HG03432 (cell line): ENCODE measurements at regions not wholly inside any gene's neighbourhood (a gene's known extent, or its start where the extent isn't known, plus 50 kb on each side); places are given as distances from the start of the nearest gene placed in this dataset.

ENCODE experiments used
- ATAC-seq: cut with Tn5 transposase; IDR thresholded peaks from one replicate; pipeline ENCODE4 v1.9.1; 2021; ENCODE audit warnings: mild to moderate bottlenecking, moderate library complexity; ENCODE audit not compliant: unreplicated experiment

DNA sequence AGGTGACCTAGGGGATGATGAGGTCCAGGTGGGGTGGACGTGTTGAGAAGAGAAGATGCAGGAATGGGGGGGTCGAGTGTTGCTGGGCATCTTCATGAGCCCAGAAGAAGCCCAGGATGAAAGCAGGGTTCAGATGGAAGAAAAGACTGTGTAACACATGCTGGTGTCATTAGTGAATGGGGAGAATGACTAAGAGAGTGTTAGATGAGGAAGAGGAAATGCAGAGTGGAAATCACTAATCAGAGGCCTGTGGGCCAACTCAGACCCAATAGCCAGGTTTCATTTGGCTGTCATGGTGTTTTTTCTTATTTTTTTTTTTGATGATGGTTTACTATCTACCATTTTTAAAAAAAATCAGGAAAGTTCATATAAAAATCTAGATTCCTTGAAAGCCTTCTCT is 180.8 kb upstream of the CAMK1G start:
- no peak for ATAC-seq

DNA sequence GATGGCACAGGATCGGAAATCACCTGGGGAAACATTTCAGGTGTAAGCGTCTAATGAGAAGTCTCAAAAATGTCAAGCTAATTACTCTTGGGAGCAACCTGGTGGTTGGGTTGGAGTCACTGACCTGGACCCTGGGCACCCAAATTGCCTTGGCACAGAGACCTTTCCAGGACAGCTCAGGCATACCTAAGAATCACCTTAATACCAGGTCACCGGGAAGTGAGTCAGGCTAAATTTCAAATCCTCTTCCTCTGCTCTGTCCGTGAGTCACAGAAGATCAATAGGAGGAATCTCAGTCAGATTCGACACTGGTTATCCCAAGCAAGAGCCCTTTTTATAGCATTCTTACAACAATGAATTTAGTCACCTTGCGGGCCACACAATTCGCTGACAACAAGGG is 179.6 kb upstream of the CAMK1G start:
- ATAC-seq, result no peak

DNA sequence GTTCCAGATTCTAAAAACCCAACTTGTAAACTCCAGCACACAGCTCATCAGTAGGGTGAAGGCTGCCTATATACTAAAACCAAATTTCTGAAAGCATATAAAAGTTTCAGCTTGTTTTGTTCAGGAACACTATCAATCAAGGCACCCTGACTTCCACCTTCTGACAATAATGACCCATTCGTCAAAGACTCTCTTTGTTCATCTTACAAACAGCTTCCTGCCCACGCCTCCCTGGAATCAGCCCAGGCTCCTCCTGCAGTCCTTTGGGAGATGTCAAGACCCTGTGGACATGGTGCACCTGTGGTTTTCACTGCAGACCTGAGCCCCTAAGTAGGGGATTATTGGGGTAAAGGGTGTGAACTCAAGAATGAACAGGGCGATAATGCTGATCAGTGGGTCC is 178.9 kb upstream of the CAMK1G start:
- no peak for ATAC-seq

DNA sequence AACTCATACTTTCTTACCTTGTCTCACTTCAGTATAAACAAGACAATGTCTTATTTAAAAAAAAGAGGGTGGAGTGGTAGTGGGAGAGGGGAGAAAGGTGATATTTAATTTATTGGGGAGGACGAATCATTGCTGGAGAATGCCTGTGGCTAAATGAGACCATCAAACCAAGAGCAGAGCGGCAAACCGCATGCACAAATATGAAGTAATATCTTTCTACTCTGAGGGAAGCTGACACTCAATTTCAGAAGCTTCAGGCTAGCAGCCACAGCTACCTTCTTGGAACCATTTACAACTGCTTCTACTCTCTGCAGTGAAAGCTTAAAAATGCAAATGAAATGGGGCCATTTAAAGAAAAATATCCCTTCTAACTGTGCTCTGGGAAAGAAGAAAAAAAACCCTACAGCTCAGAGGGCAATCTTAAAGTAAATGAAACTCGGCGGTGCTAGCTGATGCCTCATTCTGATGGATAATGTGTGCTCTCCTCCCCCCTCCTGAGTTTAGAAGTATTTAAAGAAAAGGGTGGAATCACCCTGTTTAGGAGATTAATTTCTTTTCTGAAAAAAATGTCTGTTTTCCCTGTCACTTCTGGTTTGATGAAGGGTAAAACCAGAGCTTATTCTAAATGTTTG is 178.2 kb upstream of the CAMK1G start:
- ATAC-seq, result no peak

DNA sequence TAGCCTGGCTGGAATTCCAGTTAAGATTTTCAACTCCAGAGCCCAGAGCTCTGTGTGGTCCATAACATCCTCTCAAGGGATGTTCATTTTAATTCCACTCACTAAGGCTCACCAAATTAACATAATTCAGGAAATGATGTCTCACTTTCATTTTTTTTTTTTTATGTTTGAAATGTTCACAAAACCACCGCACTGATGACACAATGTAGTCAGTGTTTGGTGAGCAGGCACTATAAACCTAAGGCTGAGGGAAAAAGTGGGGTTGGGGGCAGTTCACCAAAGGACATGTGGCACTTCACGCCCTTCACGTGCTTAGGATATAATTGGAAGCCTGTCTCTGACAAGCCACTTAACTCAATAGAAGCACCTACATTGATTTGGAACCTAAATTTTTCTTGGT is 177.3 kb upstream of the CAMK1G start:
- no peak for ATAC-seq

DNA sequence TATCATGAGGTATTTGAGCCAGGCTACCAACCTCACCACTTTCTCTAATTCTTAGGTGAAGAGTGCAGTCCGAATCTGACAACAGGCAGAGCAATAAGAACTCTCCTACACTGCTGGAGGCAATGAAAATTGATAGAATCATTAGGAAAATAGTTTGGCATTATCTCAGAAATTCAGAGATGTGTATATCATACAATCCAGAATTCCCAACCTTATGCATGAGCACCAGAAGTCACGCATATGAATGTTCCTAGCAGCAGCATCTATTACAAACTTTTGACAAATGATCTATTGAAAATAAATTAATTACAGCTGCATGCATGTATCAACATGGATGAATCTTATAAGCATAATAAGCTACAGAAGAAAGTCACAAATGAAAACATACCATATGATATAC is 176.9 kb upstream of the CAMK1G start:
- no peak for ATAC-seq

DNA sequence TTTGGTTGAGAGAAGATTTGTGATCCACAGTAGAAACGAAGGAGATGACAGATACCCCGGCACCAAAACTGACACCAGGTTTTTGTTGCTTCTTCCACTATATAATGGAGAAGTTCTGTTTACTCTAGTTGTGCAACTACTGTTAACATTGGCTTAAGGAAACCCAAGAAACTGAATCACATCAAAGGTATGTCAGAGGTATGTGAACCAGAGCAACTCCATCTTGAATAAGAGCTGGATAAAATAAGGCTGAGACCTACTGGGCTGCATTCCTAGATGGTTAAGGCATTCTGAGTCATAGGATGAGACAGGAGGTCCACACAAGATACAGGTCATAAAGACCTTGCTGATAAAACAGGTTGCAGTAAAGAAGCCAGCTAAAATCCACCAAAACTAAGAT is 173.7 kb upstream of the CAMK1G start:
- ATAC-seq, result no peak

DNA sequence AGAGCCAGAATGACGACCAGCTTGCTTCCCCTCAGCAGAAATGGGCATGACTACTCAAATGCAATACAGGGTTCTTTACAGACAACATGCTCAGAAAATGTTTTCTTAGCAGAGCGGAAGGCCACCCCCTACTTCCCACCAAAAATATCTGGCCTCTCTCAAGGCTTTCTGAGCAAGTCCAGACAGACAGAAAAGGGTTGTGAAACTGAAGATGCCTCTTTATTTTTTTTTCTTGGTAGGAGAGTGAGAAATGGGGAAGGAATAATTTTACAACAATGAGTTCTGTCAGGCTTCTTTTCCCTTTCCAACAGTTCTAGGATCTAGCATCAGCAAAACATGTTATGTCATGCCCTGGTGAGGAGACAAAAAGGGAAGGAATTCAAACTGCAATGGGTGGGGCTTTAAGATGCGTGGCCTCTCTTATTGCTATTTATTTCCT is 172.0 kb upstream of the CAMK1G start:
- no peak for ATAC-seq

DNA sequence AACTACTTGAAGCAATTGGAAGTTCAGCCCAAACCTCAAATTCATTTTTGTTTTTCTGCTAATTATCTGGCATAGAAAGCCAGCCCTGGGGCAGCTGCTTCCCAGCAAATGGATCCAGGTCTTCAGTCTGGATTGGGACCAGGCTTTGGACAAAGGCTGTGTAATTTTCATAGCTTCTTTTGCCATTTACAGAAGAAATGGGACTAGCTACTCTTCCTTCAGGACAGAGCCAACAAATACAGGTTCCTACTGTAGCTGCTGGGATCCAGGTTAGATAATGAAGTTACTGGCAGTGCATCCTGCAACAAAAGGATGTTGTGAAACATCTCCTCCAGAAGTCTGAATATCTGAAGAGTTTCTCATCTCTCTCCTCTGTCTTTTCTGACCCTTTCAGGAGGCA is 171.5 kb upstream of the CAMK1G start:
- ATAC-seq, result no peak

DNA sequence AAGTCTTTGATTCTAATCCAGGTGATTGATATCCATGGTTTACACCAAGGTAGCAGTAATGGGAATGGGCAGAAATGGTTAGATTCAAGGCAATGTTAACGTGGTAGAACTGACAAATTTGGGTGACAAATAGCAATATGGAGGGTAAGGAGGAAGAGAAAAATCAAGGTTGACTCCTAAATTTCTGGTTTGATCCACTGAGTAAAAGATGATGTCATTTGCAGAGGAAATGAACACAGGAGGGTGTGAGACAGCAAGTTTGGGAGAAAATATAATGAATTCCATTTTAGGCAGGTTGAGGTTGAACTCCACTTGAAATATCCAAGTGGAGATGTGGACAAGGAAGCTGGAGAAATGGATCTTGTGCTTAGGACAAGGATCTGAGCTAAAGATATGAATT is 170.9 kb upstream of the CAMK1G start:
- no peak for ATAC-seq

DNA sequence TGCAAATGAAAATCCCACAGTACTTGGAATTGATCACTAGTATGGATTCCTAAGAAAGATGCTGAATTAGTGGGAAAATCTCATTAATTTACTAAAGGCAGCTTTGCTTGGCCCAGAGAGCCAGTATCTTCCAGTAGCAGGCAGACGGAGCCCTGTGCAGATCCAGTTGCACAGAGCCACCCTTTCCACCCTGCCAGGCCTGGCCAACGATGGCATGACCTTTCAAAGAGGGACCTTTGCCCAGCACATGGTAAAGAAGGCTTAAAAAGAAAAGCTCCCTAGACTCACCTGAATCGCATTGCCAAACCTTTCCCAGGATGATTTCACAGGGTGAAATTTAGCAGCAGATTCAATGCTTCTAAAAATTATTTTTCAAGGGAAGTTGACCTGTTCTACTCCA is 170.5 kb upstream of the CAMK1G start:
- ATAC-seq, result no peak

DNA sequence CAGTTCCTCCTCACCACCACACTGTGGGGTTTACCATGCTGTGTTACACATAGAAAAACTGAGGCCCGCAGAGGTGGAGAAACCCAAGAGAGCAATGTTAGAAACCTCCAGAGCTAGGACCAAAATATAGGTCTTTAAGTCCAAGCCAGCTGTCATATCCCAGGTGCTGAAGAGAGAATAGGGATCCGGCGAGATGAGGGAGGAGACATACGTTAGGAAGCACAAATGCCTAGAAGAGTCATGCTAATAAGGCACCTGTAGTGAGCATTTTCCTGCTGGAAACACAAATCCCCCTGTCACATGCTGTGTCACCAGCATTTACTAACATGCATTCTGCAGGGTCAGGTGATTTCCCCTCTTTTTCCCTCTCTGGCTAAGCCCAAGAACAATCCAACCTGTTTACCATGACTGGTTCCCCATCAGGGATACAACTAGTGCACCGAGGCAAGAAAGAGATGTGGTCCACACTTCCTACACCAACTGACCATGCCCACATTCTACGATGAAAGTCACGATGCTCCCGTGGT is 168.6 kb upstream of the CAMK1G start:
- ATAC-seq, result no peak

DNA sequence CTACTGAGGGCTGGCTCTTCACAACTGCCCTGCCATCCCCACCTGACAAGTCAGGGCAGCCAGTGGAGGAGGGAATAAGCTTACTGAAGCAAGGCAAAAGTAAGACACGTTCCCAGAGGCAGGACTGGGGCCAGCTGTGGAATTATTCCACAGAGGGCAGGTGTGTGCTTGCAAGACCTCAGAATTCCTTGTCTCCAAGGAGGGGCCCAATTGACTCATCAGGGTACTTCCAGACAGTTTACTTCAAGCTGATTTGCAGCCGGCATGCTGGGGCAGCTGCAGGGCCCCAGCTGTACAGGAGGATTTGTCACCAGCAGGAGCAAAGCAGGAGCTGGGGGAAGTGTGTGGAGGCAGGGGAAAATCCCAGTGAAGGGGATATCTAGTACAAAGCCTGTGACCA is 167.5 kb upstream of the CAMK1G start:
- ATAC-seq, result no peak

DNA sequence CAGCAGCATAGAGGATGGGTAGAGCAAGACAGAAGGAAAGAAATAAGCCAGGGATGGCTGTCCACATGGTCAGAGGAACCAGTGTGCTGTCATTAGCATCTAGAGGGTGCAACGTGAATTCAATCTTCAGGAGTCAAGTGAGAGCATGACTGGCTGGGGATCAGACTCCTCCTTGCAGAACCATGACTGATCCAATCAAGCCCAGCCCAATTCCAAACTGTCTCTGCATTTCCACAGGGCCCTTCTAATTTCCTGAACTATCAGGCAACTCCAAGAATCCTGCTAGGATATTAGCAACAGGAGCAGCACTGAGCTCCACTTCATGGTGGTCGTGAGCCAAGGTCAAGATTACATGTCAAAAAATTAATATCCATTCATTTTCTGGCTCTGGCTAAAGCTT is 166.8 kb upstream of the CAMK1G start:
- ATAC-seq, result no peak

DNA sequence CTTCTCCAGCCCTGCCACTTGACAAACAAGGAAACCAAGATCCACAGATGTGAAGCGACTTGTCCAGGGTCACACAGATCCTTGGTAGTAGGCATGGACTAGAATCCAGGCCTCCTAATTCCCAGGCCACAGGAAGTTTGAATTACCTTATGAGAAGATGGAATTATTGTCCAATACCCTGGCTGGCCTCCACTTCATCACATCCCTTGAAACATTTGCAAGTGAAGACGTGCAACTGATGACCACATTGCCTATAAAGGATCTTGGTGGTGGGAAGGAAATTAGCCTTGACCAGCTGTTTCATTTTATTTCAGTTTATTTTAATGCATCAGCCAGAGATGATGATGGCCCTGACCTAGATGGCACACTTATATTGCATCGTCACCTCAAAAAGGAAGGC is 165.8 kb upstream of the CAMK1G start:
- no peak for ATAC-seq

DNA sequence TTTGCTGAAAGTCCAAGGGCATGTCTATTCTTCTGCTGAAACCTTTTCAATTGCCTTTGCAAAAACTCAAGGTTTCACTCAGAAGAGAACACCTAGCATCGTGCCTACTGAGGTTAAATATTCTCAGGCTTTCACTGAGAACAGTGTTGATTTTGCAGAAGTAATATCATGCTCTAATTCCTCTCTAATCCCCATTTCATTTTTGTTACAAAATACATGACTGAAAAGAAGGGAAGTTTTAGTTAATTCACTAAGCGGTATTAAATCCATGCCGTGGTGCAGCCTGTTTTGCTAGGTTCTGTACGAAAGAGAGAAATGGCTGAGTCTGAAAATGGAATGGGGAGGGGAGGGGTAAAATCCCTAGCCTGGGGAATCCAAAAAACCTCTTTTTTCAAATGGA is 163.2 kb upstream of the CAMK1G start:
- no peak for ATAC-seq

DNA sequence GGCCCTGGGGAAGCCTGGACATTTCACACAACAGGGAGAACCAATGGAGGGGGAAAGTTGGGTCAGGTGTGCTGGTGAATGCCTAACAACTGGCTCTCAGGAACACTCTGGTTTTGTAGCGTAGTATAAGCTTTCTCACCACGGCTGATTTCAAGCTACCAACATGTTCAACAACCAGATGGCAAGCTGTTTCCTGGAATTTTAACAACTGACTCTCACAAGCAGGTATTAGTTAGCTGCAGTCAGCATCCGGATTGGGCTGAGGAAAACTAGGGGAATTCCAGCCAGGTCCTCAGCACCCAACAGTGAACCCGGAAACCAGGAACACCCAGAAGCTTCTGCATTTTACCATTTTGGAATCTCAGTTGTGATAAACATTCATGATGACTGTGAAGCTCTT is 162.3 kb upstream of the CAMK1G start:
- ATAC-seq, result no peak

DNA sequence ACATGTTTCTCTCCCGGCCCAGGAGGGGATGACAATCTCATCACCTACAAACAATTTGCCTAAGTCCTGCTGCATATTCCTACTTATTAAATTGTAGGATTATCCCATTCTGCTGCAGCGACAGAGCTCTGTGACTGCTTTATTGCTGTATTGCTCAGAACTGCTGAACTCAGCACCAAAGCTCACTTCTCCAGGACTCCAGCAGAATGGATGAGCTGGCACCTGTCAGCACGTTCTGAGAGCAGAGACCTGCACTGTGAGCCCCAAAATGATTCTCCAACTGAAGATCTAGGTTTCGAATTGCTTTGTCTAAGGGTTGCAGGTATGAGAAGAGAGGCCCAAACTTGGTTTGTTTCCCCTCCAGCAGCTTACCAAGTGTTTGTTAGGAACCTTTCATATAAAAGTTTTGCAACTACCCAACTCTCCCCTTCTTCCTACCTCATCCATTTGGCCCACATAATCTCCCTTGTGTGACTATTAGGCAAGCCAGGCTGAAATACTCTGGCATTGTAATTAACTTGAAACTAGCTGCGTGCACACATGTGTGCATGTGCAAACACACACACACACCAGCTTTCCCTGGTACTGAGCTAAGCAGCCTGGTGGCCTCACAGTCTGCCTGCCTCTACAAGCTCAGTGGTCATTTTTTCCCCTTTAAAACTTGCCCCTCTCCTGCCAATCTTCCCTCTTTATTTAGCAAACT is 161.4 kb upstream of the CAMK1G start:
- no peak for ATAC-seq

DNA sequence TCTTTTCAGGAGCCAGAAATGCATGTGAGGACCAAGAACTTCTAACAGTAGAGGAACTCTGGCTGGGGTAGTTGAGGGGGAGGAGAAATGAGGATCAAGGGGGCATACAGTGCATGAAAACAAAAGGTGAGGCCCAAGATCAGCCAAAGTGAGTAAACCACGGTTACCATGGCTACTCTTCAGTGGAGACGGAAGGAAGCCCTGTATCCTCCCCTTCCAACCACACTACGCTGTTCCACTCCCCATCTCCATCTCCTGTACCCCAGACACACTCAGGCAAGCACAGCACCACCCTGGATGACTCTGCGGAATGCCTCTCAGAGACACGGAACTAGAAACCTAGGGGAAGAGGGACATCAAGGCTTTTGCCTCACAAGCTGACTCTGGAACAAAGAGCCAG is 157.6 kb upstream of the CAMK1G start:
- ATAC-seq, result no peak

DNA sequence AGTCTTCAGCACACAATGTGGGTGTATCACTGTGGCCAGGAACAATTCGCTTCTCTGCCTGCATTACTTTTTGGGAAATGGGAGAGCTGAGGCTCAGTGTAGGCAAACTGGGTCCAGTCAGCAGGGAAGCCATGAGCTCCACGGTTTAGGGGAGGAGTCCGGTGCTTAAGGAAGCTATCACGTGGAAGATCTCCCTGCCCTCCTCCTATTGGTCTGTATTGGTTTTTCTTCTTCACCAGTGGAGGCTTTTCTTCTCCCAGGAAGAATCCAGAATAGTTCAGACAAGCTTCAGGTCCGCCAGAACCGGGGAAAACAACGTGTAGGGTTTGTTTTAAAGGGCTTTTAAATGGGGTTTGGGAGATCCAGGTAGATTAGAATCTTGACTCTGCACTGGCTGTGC is 156.2 kb upstream of the CAMK1G start:
- ATAC-seq, result no peak

DNA sequence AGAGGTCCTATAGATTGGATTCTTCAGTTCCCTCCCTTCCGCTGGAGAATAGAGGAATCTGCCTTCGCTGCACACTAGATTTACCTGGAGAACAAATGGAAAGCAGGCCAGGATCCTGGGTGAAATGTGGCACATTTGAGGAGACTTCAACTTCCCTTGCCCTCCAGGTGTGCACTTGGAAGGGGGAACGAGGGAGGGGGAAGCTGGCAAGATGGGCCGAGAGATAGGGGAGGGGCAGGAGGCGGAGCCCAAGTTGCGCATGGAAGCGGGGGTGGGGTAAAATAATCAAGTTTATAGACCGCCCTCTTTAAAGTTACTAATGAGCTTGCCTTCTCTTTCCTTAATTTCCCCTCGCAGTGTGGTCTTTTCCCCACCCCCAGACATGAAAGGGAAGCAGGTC is 155.7 kb upstream of the CAMK1G start:
- no peak for ATAC-seq

DNA sequence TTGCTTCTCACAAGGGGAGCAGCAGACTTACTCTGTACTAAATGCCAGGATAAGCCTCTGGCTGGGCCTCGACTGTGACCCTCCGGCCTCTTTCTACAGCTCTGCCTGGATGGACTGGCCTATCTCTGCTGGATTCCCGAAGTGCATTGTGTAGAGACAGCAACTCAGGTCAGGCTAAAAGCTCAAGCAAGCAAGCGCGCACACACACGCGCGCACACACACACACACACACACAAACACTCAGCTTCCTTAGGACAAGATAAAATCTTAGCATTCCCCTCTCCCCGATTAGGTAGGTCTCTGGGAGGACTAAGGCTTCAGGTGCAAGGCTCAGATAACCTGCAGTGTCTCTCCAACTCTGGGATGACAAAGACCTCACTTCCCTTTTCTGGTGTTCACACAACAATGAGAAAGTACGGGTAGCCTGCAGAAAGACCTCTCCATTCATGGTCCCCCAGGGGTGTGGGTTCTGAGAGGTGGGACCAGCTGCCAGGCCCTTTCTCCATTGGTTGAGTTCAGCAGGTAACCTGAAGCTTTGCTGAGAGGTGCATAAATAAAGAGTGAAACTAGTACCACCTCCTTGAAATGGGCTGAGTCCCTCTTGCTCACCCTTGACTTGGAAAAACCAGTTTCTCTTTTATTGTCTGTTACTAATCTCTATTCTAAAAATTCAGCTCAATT is 155.1 kb upstream of the CAMK1G start:
- no peak for ATAC-seq
